GM19324 (cell line): ENCODE measurements at regions not wholly inside any gene's neighbourhood (a gene's known extent, or its start where the extent isn't known, plus 50 kb on each side); places are given as distances from the start of the nearest gene placed in this dataset.
"Not testable (repeated sequence)": the region's sequence is repeated elsewhere in the genome, so short reads cannot be mapped to it uniquely, and the experiment has no call there.

ENCODE experiments used
- ATAC-seq: cut with Tn5 transposase; IDR thresholded peaks from one replicate; pipeline ENCODE4 v1.9.1; 2021; ENCODE audit warnings: mild to moderate bottlenecking, moderate library complexity; ENCODE audit not compliant: unreplicated experiment, low FRiP score

GRCh38 chr16:16448423-16448822 is 69.5 kb downstream of the NPIPA7 start:
- not testable (repeated sequence) for ATAC-seq

GRCh38 chr16:16449712-16450237 is 70.8 kb downstream of the NPIPA7 start:
- ATAC-seq: not testable (repeated sequence)

GRCh38 chr16:16451721-16452410 is 72.9 kb downstream of the NPIPA7 start:
- ATAC-seq: not testable (repeated sequence)

- not testable (repeated sequence) for ATAC-seq
These were observed 79.6 kb downstream of the NPIPA7 start for GRCh38 chr16:16458579-16458978.

- ATAC-seq: not testable (repeated sequence)
These were observed 84.9 kb downstream of the NPIPA7 start for GRCh38 chr16:16463792-16464191.

GRCh38 chr16:16488919-16489318 is 110.0 kb downstream of the NPIPA7 start:
- ATAC-seq: not testable (repeated sequence)

GRCh38 chr16:16489466-16489865 is 110.5 kb downstream of the NPIPA7 start:
- ATAC-seq: not testable (repeated sequence)

- ATAC-seq: not testable (repeated sequence)
These were observed 115.2 kb downstream of the NPIPA7 start for GRCh38 chr16:16494114-16494513.

- ATAC-seq: not testable (repeated sequence)
These were observed 116.1 kb downstream of the NPIPA7 start for GRCh38 chr16:16494998-16495397.

GRCh38 chr16:16499875-16500274 is 120.9 kb downstream of the NPIPA7 start:
- ATAC-seq: not testable (repeated sequence)

- not testable (repeated sequence) for ATAC-seq
These were observed 128.1 kb downstream of the NPIPA7 start for GRCh38 chr16:16507041-16507440.

- ATAC-seq: not testable (repeated sequence)
These were observed 129.4 kb downstream of the NPIPA7 start for GRCh38 chr16:16508344-16508743.

- ATAC-seq: not testable (repeated sequence)
These were observed 140.5 kb downstream of the NPIPA7 start for GRCh38 chr16:16519395-16519794.

- ATAC-seq: not testable (repeated sequence)
These were observed 142.5 kb downstream of the NPIPA7 start for GRCh38 chr16:16521239-16522002.

- ATAC-seq: not testable (repeated sequence)
These were observed 148.1 kb downstream of the NPIPA7 start for GRCh38 chr16:16526998-16527397.

GRCh38 chr16:16530744-16531143 is 151.8 kb downstream of the NPIPA7 start:
- ATAC-seq: not testable (repeated sequence)

GRCh38 chr16:16535565-16535964 is 156.6 kb downstream of the NPIPA7 start:
- not testable (repeated sequence) for ATAC-seq

- ATAC-seq: not testable (repeated sequence)
These were observed 157.2 kb downstream of the NPIPA7 start for GRCh38 chr16:16536151-16536550.

GRCh38 chr16:16549710-16550109 is 170.8 kb downstream of the NPIPA7 start:
- ATAC-seq: not testable (repeated sequence)

GRCh38 chr16:16550824-16551223 is 171.9 kb downstream of the NPIPA7 start:
- not testable (repeated sequence) for ATAC-seq

GRCh38 chr16:16552819-16553340 is 173.9 kb downstream of the NPIPA7 start:
- not testable (repeated sequence) for ATAC-seq
